ENCODE measurements at regions not wholly inside any gene's neighbourhood (a gene's known extent, or its start where the extent isn't known, plus 50 kb on each side); places are given as distances from the start of the nearest gene placed in this dataset.
A peak's percentile ranks its signal among the peaks of the same experiment; 100 is the strongest.
"Not testable (repeated sequence)": the region's sequence is repeated elsewhere in the genome, so short reads cannot be mapped to it uniquely, and the experiment has no call there.

DNA sequence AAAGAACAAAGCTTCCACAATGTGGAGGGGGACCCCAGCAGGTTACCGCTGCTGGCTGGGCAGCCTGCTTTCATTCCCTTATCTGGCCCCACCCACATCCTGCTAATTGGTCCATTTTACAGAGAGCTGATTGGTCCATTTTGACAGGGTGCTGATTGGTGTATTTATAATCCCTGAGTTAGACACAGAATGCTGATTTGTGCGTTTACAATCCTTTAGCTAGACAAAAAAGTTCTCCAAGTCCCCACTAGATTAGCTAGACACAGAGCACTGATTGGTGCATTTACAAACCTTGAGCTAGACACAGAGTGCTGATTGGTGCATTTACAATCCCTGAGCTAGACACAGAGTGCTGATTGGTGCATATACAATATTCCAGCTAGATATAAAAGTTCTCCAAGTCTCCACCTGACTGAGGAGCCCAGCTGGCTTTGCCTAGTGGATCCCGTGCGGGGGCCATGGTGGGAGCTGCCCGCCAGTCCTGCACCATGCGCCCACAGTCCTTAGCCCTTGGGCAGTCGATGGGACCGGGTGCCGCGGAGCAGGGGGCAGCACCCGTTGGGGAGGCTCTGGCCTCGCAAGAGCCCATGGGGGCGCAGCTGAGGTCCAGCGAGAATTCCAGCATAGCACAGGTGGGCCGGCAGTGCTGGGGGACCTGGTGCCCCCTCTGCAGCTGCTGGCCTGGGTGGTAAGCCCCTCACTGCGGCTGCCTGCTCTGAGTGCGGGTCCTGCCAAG is 88.8 kb upstream of the MYLIP start:
- DNase-seq: not testable (repeated sequence)

DNA sequence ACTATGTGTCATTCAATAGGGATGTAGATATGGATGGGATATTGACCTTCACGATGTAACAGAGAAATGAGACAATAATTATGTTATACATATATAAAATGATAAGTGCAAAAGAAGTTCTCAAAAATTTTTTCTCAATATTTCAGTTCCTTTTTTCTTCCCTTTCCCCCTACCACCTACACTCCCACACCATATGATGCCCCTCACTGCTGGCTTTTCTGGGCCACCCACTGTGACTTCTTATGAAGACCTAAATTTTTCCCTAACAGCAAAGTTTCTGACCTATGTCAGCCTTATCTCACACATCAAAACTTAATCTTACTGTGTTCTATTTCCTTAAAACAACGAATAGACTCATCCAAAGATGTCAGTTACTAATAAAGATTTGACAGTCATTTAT is 89.9 kb upstream of the MYLIP start:
- no peak for DNase-seq

DNA sequence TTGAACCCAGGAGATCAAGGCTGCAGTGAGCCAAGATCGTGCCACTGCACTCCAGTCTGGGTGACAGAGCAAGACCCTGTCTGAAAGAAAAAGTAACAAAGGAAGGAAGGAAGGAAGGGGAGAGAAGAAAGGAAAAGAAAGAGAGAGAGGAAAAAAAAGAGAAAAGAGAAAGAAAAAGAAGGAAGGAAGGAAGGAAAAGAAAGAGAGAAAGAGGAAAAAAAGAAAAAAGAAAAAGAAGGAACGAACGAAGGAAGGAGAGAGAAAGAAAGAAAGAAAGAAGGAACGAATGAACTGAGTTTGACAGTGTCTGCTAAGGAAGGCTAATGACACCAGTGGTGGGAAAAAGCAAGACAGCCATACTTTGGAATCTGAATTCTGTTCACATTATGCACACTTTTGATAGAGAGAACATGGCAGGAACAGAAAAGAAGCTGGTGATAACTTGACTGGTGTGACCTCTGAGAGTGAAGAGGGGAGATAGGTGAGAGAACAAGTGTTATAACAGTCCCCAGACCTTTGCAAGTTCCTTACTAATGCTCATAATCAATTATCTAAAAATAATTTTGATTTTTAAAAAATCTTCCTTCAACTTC is 93.3 kb upstream of the MYLIP start:
- no peak for DNase-seq

DNA sequence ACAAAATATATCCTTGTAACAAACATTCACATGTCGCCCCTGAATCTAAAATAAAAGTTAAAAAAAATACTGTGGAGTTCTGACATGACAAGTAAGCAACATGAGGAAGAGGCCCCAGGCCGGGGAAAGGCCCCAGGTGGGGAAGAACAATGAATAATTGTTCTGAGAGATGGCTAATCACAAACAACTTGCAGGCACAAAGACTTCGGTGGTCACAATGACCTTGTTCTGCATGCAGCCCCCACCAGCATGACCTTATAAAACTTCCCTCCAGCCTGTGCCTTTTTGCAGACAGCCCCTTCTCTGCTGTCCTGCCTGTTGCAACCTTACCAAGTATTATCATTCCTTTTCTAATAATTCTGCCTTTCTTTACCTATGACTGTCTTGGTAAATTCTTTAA is 95.7 kb upstream of the MYLIP start:
- no peak for DNase-seq

DNA sequence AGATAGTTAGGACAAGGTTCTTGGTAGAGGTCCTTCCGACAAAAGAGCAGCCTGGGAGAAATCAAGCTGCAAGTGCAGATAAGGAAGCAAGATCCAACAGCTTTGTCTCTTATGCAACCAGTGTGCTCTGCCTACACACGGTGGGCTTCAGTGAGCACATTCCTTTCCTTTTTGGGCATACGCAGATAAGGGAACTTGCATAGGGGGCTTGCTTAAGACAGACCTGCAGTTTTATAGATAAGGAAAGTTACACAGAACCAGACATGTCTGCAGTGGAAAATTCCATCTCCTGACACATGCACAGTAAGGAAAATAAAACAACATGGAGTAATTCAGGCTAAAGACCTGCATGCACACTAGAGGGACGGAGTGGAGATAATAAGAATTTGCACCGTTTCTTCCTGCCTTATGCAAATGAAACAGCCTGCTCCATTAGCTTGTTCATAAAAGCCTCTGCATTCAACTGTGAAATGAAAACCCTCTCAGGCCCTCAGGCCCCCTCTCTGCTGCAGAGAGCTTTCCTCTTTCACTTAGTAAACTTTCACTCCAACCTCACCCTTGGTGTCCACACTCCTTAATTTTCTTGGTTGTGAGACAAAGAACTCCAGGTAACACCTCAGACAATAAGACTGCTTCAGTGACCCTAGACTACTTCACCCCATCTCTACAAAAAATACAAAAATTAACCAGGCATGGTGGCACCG is 97.5 kb upstream of the MYLIP start:
- DNase-seq: no peak

DNA sequence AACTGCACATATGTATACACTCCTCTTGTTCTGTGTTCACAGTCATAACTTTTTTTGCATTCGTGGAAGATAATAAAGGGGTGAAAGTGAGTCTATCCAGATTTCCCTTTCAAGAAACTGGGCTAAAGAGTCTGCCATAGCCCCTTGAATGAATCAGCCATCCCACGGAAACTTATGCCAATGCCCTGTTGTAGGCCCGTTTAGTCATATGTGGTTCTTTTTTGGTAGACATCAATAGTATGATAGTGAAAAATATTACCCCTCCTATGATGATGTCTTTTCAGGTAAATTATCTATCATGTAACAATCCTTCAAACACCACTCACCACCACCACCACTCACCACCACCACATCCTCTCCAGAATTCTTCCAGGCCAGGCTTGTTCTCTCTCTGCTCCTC is 99.9 kb upstream of the MYLIP start:
- DNase-seq: peak; percentile 7

DNA sequence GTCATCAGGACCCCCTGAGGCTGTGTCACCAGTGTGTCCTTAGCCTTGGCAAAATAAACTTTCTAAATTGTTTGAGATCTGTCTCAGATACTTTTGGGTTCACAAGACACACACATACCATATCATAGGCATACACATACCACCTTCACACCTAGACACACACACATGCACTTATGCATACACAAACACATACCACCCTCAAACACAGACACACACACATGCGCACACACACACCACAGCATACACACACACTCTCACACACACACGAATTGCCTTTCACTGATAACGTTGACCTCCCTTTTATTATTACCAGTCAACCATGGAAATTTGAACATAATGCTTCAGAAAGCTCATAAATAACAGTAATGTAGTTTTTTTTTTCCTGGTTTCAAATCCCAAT is 108.6 kb upstream of the MYLIP start:
- no peak for DNase-seq

DNA sequence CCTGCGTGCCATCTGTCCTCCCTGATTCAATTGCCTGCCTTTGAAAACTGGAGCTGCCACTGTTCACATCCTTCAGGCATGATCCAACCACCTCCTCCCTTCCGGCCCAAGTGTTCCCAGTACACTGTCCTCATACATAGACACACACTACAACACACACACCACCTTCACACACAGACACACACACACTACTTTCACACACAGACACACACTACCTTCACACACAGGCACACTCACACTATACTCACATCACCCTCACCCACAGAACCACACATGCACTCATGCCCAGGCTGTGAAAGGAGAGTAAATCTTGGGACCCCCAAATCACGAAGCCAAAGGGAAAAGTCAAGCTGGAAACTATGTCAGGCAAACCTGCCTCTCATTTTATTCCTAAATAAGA is 109.4 kb upstream of the MYLIP start:
- no peak for DNase-seq

DNA sequence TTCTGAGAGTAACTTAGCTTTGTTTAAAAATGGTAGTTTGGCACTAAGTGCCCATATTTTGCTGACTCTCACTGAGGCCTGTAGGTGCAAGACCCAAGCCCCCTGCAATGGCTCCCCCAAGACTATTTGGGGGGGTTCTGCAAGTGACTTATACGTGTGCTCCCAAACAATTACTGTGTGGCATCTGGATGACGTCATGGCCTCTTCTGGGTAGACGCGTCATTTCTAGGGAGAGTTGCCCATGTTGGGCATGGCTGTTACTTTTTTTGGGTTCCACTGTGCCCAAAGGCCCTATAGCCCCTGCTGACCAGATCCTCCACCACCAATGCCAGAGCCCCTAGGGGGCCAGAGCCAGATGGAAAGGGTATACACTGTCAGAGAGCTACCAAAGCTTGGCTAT is 110.3 kb upstream of the MYLIP start:
- DNase-seq: no peak

DNA sequence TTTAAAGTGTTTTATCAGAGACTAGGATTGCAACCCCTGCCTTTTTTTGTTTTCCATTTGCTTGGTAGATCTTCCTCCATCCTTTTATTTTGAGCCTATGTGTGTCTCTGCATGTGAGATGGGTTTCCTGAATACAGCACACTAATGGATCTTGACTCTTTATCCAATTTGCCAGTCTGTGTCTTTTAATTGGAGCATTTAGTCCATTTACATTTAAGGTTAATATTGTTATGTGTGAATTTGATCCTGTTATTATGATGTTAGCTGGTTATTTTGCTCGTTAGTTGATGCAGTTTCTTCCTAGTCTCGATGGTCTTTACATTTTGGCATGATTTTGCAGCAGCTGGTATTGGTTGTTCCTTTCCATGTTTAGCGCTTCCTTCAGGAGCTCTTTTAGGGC is 114.6 kb upstream of the MYLIP start:
- not testable (repeated sequence) for DNase-seq

DNA sequence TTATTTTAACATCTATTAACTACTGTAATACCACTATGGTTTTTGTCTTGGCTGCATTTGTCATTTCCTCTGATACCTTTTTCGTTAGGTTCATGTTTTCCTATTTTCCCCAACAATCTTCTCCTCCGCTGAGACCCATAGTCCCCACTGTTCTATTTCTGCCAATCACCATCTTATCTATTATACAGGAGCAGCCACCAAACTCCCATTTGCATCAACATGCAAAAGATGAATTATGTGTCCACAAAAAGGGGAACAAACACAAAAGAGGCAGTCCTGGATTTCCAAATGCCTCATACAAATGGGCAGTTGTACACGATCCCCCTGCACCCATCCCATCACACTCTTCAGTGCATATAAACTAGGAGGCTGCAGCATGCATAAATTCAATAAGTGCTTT is 121.7 kb upstream of the MYLIP start:
- no peak for DNase-seq

DNA sequence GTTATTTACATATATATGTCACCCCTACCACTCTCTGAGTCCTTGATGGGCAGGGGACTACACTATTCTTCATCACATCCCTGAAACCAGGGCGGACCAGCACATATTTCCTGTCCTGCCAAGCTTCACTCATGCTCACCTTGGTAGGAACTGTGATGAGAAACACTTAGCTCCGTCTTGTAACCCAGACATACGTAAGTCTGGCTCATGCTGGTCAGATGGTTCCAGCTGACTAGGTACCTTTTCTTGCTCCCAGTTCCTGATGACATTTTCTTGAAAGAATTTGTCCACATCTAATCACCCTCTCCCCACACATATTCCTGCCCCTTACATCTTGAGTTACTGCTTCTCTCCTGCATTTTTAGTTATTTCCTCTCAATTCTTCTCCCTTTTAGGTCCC is 122.2 kb upstream of the MYLIP start:
- DNase-seq: no peak

DNA sequence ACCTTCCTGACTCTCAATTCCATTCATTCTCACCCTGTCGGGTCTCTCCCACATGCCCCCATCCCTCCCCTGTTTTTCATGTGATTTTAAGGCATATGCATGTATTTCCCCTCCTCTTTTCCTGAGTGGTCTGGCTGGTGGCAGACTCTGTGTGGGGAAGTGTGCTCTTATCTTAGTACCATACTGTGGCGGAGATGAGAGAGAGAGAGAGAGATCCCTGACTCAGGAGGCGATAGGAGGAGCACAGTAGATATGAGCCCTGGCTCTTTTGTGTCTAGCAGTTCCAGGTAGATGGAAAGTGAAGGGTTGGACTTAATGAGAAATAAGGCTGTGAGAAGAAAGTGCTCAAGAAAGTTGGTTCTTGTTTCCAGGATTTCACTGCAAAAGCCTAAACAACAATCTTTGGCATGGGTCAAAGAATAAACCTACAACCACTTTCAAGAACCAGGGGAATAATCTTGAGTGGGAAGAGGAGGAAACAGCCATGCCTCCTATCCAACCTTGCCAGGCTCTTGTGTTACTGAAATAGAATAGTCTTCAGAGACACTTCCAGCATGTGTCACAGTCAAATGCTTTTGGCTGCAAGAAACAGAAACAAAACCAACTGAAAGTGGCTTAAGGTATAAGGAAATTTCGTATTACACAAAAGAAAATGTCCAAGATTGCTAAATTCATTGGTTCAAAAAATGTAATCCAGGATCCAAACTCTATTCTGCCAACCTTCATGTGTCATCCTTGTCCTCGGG is 123.8 kb upstream of the MYLIP start:
- no peak for DNase-seq

DNA sequence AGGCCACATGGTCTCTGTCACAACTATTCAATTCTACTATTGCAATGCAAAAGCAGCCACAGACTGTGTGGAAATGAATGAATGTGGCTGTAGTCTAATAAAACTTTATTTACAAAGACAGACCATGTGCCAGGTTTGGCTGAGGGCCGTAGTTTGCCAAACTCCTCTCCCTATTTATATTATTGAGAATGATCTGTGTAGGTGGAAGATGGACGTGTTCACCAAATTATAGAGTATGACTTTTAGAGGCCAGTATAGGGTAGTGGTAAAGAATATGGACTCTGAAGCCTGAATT is 125.7 kb upstream of the MYLIP start:
- no peak for DNase-seq

DNA sequence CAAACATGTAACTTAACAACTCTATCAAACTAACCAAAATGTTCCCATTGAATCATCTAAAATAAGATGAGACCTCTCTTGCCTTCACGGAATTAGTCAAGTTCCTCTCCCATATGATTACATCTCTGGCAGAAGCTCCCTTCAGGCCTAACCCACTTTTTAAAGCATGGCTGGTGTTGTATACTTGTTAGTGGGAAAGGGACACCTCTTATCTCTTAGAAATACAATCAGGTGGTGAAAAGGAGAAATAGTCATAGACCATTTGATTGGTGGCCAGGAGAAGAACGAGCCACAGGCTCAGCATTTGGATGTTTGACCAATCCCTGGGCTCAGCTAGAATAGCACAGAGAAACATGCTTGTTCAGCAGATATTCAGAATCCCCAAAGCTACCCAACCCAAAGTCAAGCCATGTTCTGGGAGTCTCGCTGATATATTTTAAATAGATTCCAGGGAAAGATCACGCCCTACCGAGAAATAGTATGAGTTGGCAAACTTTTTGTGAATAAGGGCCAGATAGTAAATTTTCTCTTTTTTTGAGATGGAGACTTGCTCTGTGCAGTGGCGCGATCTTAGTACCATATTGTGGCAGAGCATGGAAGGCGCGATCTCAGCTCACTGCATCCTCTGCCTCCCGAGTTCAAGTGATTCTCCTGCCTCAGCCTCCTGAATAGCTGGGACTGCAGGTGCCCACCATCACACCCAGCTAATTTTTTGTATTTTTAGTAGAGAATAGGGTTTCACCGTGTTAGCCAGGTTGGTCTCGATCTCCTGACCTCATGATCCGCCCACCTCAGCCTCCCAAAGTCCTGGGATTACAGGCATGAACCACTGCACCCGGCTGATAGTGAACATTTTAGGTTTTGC is 126.3 kb upstream of the MYLIP start:
- DNase-seq: no peak

DNA sequence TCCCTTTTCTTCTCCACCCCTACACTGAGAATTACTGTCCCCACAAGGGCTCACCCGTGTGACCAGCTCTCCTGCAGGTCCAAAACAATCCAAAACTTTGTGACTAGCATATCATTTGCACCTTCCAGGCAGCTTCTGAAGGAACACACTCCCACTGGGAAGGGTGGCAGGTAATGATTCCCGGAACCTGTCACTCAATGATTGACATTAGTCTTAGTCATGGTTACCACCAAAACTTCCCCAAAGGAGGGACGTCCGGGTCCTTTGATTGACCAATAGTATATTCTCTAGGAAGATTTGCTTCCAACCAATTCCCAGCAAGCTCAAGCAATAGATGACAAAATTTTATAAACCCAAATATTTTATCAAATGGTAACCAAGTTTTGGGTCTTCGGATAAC is 127.7 kb upstream of the MYLIP start:
- no peak for DNase-seq

DNA sequence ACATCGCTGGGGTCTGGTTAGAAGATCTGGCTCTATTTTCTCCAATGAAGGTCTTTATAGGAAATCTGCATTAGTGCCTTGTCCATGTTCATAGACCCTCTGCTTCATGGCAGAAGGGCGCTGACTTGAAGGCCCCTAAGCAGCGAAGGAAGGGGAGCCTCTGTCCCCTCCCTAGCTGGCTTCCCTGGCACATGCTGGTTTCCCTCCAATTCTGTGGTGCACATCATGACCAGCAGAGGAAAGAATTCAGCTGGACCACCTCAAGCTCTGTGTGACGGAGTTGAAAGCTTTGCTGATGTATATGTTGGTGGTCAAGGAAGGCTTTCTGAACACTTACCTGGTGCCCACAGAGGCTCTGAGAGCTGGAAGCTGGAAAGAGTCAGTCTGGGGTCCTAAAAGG is 129.7 kb upstream of the MYLIP start:
- DNase-seq: no peak

DNA sequence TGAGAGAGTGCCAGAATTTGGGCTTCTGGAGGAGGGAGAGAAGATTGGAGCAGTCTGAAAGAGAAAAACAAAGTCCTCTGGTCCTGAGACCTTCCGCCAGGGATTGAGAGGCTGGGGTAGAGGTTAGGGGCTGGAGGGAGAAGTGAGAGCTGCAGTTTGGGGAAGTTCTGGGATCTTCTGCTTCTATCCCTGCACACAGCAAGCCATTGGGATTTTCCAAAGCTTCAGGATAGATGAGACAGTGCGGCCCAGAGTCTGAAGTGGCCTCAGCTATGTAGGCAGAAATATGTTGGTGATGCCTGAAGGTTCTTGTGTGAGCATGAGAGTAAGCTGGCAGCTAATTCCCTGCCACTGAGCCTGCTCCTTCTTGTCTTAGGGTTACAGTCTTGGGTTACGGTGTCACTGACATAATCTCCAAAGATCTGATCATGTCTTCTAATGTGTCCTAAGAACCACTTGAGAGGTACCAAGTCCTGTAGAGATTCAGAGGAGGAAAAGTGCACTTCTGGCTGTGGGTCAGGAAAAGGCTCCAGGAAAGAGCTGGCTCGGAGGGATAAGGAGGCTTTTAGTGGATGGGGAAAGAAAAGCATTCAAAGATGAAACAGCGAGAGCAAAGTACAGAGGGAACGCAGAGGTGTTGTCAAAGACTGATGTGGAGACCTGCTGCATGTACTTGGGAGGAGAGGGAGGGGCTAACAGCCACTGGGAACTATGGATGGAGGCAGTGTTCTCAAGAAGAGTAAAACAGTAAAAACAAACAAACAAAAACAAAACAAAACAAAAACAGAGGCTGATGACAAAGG is 131.1 kb upstream of the MYLIP start:
- no peak for DNase-seq

DNA sequence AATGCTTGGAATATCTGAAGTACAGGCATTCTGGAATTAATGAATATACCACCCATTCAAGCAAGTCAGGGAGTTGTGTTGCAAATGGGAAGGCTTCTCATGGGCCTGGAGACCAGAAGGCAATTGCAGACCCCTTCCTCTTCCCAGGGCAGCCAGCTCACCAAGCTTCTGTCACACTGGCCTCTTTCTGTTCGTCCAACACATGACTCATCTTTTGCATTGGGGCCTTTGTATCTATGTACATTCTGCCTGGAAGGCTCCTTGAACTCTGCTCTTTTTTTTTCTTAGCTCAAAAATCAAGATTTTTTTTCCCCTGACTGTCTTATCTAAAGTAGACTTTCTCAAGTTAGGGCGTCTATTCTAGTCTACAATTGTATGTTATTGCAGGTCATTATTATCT is 132.9 kb upstream of the MYLIP start:
- DNase-seq: no peak

DNA sequence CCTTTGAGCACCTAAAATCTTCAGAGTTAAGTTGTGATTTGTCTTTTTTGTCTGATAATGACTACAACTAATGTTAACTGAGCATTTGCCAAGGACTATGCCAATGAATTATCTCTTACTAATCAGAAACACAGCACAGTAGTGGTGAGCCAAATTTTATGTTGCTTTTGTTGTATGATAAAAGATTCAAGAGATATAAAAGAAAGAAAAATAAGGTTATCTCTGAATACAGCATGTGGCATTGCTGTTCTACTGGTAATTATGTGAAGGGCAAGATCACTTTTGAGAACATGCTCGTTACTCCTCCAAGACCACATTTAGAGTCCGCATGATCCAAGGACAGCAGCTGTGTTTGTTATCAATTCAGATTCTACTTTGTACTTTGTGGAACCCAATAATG is 133.4 kb upstream of the MYLIP start:
- no peak for DNase-seq

DNA sequence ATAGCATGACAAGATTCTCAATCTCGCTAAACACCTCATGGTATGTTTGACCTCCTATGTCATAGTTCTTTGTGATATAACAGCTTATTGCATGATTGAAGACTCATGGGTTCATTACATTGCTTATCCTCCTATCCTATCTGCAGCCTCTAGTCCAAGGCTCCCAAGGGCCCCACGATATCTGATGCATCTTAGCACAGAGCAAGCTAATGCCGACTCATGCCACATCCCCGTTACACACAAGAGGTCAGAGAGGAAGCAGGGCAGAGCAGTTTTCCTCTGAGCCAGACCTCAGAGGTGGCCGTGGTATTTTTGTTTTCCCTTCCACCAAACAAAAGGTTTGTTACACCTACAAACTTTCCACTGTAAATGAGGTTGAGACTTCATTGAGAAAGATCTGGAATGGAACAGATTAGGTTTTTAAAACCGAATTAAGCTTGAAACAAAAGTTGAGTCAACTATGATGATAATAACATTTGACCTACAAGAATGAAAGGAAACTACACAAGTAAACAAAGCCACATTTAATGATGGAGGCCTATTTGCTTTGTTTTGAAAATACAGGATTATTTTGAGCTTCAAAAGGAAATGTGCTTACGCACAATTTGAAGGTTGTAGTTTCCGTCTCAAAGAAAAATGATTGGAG is 133.9 kb upstream of the MYLIP start:
- no peak for DNase-seq
